Effector memory CD4-positive, alpha-beta T cell (primary cell): ENCODE measurements at regions not wholly inside any gene's neighbourhood (a gene's known extent, or its start where the extent isn't known, plus 50 kb on each side); places are given as distances from the start of the nearest gene placed in this dataset.
"Not testable (repeated sequence)": the region's sequence is repeated elsewhere in the genome, so short reads cannot be mapped to it uniquely, and the experiment has no call there.

Experiments used
- DNase-seq, 3 donors: peaks; one replicate each; pipeline ENCODE4 v3.0.0-alpha.2; 2020
- H3K27ac ChIP-seq: 2 replicates; pipeline ENCODE4 v1.7.0; 2013; ENCODE audit warnings: mild to moderate bottlenecking, low read length, moderate library complexity; ENCODE audit not compliant: insufficient read depth, poor library complexity, severe bottlenecking
- H3K27me3 ChIP-seq: replicated peaks from 2 replicates; pipeline ENCODE4 v1.7.0; 2013; ENCODE audit warnings: mild to moderate bottlenecking, low read length; ENCODE audit not compliant: insufficient read depth, control insufficient read depth, poor library complexity, severe bottlenecking
- H3K36me3 ChIP-seq: 2 replicates; pipeline ENCODE4 v1.7.0; 2013; ENCODE audit warnings: mild to moderate bottlenecking, low read length, moderate library complexity; ENCODE audit not compliant: control insufficient read depth, insufficient read depth
- H3K4me1 ChIP-seq: 2 replicates; pipeline ENCODE4 v1.7.0; 2013; ENCODE audit warnings: low read length, mild to moderate bottlenecking; ENCODE audit not compliant: control insufficient read depth, insufficient read depth, poor library complexity, severe bottlenecking
- H3K4me3 ChIP-seq: 2 replicates; pipeline ENCODE4 v1.7.0; 2013; ENCODE audit warnings: low read length, low read depth, mild to moderate bottlenecking; ENCODE audit not compliant: insufficient read depth, poor library complexity, severe bottlenecking
- H3K9me3 ChIP-seq: 2 replicates; pipeline ENCODE4 v1.7.0; 2013; ENCODE audit warnings: mild to moderate bottlenecking, low read length, moderate library complexity; ENCODE audit not compliant: control insufficient read depth

DNA sequence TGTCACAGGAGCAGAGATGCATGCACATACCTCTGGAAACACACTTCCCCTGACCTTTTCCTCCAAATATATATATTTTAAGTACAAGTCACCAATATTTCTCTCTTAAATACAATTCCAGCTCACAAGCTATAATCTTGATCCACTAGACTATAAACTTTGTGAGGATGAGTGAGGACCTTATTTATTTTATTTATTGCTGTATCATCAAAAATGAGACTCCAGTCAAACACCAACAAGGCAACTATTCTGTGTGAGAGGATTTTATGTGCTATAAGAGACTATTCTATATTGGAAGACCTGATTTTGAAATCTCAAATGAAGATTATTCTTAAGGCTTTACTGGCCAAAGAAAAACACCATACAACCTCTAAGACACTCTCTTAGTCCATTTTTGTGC lies 1352.2 kb downstream of the SUCLG1 start:
- H3K4me1 ChIP-seq: no peaks in the 10 kb centered on the region
- H3K36me3 ChIP-seq: no peaks in the 10 kb centered on the region
- no peaks in the 10 kb centered on the region for H3K27me3 ChIP-seq
- H3K4me3 ChIP-seq: no peak overlapping the region
- no peaks in the 10 kb centered on the region for H3K9me3 ChIP-seq
- DNase-seq: no peak
- no peak overlapping the region for H3K27ac ChIP-seq

DNA sequence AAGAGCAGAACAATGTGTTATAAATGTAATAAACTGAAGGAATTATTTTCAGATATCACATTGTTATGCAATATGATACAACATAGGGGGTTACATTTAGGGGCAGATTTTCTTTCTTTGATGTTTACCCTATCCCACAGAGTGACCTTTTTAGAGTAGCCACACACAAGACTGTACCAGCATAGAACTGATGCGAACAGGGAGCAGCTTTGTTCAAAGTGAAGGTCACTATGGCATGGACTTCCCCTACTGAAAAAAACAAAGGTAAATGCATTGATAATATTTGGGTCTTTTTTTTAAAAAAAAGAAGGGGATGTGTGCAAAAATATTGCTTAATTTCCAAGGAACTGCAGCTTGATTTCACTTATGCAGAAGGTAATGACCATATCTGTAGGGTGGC lies 1354.9 kb downstream of the SUCLG1 start:
- no peaks in the 10 kb centered on the region for H3K9me3 ChIP-seq
- no peak for DNase-seq
- H3K27ac ChIP-seq: no peak overlapping the region
- no peaks in the 10 kb centered on the region for H3K4me1 ChIP-seq
- no peak overlapping the region for H3K4me3 ChIP-seq
- no peaks in the 10 kb centered on the region for H3K36me3 ChIP-seq
- H3K27me3 ChIP-seq: no peaks in the 10 kb centered on the region

DNA sequence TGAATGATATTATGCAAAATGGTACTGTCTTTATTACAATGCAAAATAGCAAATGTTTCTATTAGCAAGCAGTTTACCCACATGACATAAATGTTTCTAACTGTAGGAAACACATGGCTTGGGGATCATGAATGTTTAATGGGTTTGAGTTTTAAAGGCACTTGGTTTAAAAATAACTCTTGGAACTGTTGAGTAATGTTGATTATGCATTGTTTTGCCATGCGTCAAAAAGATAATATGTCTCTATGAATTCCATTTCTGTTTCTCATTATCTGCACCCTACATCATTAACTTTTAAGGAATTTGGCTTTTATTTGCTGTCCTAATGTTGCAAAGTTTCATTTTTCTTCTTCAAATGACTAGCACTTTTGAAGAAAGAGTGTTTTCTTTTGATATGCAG lies 1355.5 kb downstream of the SUCLG1 start:
- H3K4me3 ChIP-seq: no peak overlapping the region
- no peaks in the 10 kb centered on the region for H3K9me3 ChIP-seq
- H3K27me3 ChIP-seq: no peaks in the 10 kb centered on the region
- no peak for DNase-seq
- no peak overlapping the region for H3K27ac ChIP-seq
- no peaks in the 10 kb centered on the region for H3K4me1 ChIP-seq
- H3K36me3 ChIP-seq: no peaks in the 10 kb centered on the region

DNA sequence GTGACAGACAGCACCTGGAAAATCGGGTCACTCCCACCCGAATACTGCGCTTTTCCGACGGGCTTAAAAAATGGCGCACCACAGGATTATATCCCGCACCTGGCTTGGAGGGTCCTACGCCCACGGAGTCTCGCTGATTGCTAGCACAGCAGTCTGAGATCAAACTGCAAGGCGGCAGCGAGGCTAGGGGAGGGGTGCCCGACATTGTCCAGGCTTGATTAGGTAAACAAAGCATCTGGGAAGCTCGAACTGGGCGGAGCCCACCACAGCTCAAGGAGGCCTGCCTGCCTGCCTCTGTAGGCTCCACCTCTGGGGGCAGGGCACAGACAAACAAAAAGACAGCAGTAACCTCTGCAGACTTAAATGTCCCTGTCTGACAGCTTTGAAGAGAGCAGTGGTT lies 1370.0 kb downstream of the SUCLG1 start:
- not testable (repeated sequence) for H3K4me1 ChIP-seq, H3K27ac ChIP-seq, H3K27me3 ChIP-seq, H3K9me3 ChIP-seq, H3K4me3 ChIP-seq, H3K36me3 ChIP-seq, DNase-seq

DNA sequence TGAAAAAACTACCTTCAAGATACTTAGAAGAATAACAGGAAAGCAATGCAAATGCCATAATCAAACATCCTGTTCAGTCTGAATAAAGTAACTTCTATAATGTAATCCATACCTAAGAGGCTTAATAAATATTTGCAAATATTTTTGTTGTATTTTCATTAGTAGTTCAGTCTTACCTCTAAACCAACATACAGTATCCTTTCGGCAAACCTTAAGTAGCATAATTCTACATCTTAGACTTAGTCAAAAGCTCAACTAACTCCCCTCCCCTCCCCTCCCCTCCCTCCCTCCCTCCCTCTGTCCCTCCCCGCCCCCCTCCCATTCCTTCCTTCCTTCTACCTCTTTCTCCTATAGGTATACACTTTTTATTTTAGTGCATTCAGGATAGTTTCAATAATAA lies 1373.2 kb downstream of the SUCLG1 start:
- H3K27ac ChIP-seq: no peak overlapping the region
- no peak for DNase-seq

DNA sequence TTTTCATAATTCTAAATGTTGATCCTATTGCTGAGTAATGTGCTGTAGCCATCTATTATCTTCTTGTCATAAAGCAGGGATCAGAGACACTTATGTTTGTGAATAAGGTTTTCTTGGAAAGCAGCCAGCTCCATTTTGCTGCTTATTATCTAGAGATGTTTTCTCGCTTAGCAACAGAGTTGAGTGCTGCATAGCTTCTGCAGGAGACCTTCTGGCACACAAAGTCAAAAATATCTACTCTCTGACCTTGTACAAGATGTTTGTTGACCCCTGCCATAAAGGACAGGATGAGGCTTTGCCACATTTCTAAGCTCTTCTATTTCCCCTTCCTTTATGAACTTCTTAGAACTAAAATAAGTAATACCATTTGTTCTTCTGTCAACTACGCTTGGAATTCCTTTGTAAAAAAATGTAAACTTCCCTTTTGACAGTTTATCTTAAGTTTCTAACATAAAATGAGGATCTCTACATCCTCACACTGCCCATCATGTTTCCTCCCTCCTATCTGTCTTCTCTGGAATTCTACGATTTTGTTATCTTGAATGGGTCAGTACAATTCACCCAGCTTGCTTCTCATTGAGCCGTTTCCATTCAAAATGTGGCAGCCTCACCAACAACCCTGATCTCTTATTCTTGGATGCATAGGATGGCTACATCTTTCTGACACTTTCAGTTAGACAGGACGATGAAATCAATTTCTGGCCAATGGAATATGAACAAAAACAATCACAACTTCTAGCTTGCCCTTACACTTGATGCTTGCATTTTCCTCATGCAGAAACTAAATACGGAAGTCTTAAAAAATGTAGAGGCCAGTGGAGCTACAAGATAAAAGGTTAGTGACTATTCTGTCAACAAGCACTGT lies 1377.0 kb downstream of the SUCLG1 start:
- no peaks in the 10 kb centered on the region for H3K27me3 ChIP-seq
- no peak overlapping the region for H3K4me3 ChIP-seq
- H3K27ac ChIP-seq: no peak overlapping the region
- no peaks in the 10 kb centered on the region for H3K4me1 ChIP-seq
- no peaks in the 10 kb centered on the region for H3K9me3 ChIP-seq
- no peak for DNase-seq
- H3K36me3 ChIP-seq: no peaks in the 10 kb centered on the region

More for the DNA sequence above, 1373.2 kb downstream of the SUCLG1 start:
- H3K9me3 ChIP-seq: no peaks in the 10 kb centered on the region
- no peaks in the 10 kb centered on the region for H3K36me3 ChIP-seq
- no peaks in the 10 kb centered on the region for H3K4me1 ChIP-seq
- H3K4me3 ChIP-seq: no peak overlapping the region
- H3K27me3 ChIP-seq: no peaks in the 10 kb centered on the region

DNA sequence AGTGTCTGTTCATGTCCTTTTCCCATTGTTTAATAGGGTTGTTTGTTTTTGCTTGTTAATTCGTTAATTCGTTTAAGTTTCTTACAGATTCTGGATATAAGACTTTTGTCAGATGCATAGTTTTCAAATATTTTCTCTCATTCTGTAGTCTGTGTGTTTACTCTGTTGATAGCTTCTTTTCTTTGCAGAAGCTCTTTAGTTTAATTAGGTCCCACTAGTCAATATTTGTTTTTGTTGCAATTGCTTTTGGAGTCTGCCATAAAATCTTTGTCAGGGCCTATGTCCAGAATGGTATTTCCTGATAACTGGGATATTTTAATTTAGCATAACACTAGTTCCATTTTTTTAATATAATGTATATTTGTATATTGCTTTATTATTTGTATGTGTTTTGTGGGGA lies 1380.1 kb downstream of the SUCLG1 start:
- Histone ChIP-seq H3K4me1 (no peaks in the 10 kb centered on the region), H3K4me3 (no peak overlapping the region), H3K27me3 (no peaks in the 10 kb centered on the region), H3K9me3 (no peaks in the 10 kb centered on the region), H3K36me3 (no peaks in the 10 kb centered on the region), H3K27ac (no peak overlapping the region)
- DNase-seq: no peak

DNA sequence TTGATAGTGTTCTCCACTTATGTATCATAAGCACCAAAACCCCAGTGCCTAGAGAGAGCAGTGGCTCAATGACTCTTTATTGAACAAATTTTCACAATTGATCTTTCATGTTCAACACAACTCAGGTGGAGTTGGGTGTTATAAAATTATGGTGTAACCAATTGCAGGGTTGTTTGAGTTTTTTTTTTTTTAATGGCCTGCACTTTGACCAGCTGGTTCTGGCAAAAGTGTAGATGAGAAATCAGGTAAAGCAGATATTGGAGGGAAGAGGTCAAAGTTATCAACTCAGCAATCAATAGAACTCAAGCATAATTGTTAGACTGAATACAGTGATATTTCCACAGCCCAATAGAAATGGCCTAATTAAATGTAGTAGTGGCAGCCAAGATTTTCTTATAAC lies 1386.3 kb downstream of the SUCLG1 start:
- Histone ChIP-seq H3K27ac (no peak overlapping the region), H3K4me3 (no peak overlapping the region), H3K9me3 (no peaks in the 10 kb centered on the region), H3K4me1 (no peaks in the 10 kb centered on the region), H3K36me3 (no peaks in the 10 kb centered on the region), H3K27me3 (no peaks in the 10 kb centered on the region)
- no peak for DNase-seq

DNA sequence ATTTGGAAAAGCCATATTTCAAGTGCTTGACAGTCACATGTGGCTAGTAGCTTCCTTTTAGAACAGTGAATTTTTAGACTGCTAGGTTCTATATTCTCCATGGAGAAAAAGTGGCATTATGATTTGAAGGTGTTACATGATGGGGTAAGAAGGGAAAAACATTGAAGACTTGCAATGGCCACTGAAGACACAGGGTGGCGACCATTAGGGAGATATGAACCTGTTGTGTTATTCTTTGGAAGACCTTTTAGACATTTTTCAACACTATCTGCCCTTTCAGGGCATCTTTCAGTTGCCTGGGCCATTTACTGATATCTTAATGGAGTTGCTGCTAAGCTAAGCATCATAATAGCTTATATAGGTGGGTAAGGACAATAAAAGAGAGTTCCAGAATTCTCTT lies 1387.2 kb downstream of the SUCLG1 start:
- no peak for DNase-seq
- Histone ChIP-seq H3K27ac (no peak overlapping the region), H3K4me1 (no peaks in the 10 kb centered on the region), H3K27me3 (no peaks in the 10 kb centered on the region), H3K9me3 (no peaks in the 10 kb centered on the region), H3K4me3 (no peak overlapping the region), H3K36me3 (no peaks in the 10 kb centered on the region)

DNA sequence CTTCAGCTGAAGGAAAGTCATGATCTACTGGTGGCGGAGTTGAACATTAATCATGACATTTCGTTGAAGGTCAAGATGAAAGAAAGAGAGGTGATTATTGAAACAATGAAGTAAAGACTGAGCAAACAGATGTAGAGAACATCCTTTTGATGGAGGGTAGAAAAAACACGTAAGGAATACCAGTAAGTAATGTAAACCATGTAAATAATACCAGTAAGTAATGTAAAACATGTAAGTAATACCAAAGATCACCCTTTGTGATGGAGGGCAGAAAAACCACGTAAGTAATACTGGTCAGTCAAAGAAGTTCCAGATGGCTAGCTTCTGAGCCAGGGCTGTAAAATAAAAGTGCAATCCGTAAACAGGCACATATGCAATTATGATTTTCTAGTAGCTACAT lies 1387.7 kb downstream of the SUCLG1 start:
- Histone ChIP-seq H3K27ac (no peak overlapping the region), H3K9me3 (no peaks in the 10 kb centered on the region), H3K4me3 (no peak overlapping the region), H3K36me3 (no peaks in the 10 kb centered on the region), H3K27me3 (no peaks in the 10 kb centered on the region), H3K4me1 (no peaks in the 10 kb centered on the region)
- no peak for DNase-seq
